ENCODE measurements at regions not wholly inside any gene's neighbourhood (a gene's known extent, or its start where the extent isn't known, plus 50 kb on each side); places are given as distances from the start of the nearest gene placed in this dataset.
"Not testable (repeated sequence)": the region's sequence is repeated elsewhere in the genome, so short reads cannot be mapped to it uniquely, and the experiment has no call there.

- no peak for DNase-seq
Measured at GRCh38 chr12:25615119-25615518, 62.0 kb upstream of the LMNTD1 start.

DNA sequence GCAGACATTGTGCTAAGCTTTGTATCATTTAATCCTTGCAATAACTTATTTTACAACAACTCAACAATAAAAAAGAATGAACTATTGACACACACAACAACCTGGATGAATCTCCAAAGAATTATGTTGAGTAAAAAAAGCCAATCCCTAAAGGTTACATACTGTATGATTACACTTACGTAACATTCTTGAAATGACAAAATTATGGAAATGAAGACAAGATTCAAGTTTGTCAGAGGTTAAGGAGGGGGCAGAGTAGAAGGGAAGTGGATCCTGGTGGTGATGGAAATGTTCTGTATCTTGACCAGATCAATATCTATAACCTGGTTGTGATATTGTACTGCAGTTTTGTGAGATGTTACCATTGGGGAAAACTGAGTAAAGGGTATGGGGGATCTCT lies 63.2 kb upstream of the LMNTD1 start:
- DNase-seq: no peak

DNA sequence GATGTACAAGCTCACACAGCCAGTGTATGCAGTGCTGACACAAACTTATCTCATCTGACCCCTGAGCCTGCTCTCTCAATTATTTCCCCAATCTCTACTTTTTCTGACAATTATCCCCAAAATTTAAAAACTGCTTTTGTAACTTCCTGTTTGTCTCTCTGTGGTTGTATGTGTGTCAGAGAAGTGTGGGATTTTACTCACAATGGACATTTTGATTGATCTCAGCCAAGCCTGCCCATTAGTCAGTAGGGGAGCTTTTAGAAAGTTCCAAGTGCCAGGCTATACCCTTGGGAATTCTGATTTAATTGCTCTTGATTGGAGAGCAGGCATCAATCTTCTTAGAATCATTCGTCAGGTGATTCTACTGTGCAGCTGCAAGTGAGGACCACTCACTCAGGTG lies 64.9 kb upstream of the LMNTD1 start:
- no peak for DNase-seq

GRCh38 chr12:25623816-25624215 lies 70.7 kb upstream of the LMNTD1 start:
- DNase-seq: no peak

- no peak for DNase-seq
Measured at GRCh38 chr12:25625146-25625545, 72.1 kb upstream of the LMNTD1 start.

- no peak for DNase-seq
Measured at GRCh38 chr12:25629341-25629740, 76.3 kb upstream of the LMNTD1 start.

DNA sequence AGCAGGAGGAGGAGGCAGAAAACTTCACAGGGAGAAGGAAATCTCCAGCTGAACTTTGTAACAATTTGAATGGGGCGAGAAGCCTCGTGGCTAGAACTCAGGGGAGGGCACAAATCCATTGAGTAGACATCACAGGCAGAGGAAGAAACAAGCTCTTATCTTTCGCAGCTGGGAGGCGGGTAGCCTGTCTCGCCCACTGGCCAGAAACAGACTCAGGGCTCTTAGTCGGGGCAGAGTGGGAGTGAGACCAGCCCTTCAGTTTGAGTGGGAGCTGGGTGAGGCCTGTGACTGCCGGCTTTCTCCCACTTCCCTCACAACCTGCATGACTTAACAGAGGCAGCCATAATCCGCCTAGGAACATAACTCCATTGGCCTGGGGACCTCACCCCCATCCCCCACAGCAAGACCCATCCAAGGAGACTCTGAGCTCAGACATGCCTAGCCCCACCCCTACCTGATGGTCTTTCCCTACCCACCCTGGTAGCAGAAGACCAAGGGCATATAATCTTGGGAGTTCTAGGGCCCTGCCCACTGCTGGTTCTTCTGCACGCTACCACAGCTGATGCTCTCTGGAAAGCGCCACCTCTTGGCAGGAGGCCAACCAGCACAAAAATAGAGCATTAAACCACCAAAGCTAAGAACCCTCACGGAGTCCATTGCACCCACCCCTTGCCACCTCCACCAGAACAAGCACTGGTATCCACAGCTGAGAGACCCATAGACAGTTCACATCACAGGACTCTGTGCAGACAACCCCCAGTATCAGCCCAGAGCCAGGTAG lies 77.8 kb upstream of the LMNTD1 start:
- not testable (repeated sequence) for DNase-seq

GRCh38 chr12:25633149-25633548 lies 80.1 kb upstream of the LMNTD1 start:
- not testable (repeated sequence) for DNase-seq

- DNase-seq: no peak
Measured at GRCh38 chr12:25637752-25638151, 84.7 kb upstream of the LMNTD1 start.

GRCh38 chr12:25639406-25639805 lies 86.3 kb upstream of the LMNTD1 start:
- no peak for DNase-seq

GRCh38 chr12:25644979-25645378 lies 91.9 kb upstream of the LMNTD1 start:
- no peak for DNase-seq

DNA sequence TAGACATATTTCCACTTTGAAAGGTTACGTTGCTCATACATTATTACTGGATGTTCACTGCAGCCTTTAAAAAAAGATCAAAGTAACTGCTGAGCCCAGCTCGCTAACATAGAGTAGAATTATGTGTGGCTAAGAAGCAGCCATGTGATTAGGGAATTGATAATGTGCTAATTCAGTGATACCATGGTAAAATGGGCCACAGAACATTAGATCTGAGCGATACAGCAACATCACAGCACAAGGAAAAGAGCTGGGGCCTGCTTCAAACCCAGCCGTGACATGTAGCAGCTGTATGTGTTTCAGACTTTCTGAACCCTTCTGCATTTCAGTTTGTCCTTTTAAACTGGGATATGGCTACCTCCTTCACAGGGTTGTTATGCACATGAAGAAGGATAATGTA lies 92.3 kb upstream of the LMNTD1 start:
- no peak for DNase-seq

DNA sequence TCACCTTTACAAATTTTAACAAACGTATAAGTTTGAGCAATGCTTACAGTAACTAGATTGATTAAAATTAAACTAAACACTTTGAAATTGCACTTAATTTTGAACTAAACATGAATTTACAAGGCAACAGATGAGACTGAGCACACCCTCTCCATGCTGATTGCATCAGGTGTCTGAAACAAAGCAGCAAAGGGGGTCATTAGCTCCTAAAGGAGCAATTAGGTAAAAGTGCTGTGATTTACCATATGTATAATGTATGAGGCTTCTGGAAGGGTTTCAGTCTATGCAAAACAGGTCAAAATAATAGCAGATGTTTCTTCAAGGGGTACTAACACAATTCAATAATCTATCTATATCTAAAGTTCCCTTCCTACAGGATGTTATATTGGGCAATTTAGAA lies 98.8 kb upstream of the LMNTD1 start:
- DNase-seq: peak; percentile 76

DNA sequence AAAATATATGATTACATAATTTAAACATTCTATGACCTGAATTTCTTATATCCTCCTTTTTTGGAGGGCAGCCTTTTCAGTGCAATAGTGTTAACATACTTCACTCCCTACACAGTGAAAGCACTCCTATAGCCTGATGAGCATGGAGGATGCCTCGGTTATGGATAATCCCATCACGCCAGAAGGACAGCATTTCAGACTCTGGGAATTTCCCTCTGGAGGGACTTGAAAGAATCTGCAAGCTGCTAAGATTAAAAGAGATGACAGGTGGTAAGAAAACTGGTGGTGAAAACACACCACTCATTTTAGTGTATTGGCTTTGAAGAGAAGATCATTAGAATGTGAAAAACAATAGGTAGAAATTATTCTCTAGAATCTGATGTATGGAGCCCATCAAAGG lies 99.3 kb upstream of the LMNTD1 start:
- DNase-seq: peak; percentile 90

DNA sequence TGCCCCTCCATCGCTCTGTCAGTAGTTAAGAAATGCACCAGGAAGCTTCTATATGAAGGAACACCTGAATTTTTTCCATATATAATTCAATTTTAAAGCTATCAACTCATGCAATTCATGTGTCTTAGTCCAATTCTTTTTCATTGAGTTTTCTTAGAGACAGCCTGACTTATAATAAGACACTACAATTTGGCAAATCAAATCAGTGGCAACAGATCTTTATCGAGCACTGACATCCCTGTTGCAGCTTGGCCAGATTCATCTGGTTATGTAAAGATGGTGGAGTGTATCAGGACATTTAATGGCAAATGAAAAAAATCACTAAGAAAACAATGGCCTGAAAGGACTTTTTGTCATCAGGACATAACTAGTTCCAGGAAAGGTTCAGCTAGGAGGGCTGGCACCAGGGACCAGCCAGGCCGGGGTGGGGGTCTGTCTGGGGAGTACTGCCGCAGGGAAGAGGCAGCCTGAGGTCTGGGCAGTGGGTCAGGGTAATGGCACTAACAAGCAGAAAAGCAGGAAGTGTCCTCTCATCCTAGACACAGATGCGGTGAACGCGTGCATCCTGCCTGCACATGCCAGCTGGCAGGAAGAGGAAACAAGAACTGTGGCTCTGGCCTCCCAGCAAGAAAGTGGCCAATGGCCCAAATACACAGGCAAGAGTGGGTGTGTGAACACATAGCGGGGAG lies 100.5 kb upstream of the LMNTD1 start:
- DNase-seq: no peak

- no peak for DNase-seq
Measured at GRCh38 chr12:25655702-25656101, 102.6 kb upstream of the LMNTD1 start.

GRCh38 chr12:25659621-25660020 lies 106.5 kb upstream of the LMNTD1 start:
- DNase-seq: no peak

DNA sequence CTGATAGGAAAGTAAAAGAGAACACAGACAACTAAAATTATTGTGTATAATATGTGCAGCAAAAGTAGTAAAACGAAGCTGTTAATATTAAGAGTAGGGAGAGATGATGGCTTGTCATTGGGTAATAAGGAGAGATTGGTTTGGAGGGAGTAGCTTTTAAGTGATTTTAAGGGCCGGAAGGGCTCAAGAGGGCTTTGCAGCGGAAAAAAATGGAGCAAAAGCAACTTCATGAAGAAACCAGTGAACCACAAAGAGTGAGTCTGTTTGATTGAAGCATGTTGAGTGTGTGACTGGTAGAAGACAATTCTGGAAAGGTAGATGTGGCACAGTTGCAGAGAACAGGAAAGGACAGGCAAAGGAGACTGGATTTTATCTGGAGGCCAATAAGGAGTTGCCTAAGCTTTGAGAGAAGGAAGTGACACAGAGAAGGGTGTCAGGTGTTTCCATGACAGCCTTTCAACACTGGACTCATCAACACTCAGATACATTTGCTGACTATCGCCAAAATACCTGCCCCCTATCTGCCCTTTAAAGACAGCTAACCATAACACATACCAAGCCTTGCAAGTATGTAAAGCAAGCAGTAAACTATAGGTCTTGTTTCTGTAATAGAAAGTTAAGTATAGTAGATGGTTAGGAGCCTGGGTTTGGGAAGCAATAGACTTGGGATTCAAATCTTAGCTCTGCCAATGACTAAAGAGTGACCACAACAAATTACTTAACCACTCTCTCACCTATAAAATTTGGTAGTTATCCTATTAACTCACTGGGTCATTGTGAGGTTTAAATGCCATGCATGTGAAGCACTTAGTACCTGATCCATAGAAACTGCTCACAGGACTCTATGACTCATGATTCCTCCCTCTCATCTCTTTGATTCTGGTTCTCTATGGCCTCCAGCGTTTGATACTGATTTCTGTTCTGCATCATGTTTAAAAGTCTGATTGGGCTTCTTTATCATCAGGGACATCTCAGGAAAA lies 117.3 kb upstream of the LMNTD1 start:
- DNase-seq: no peak

DNA sequence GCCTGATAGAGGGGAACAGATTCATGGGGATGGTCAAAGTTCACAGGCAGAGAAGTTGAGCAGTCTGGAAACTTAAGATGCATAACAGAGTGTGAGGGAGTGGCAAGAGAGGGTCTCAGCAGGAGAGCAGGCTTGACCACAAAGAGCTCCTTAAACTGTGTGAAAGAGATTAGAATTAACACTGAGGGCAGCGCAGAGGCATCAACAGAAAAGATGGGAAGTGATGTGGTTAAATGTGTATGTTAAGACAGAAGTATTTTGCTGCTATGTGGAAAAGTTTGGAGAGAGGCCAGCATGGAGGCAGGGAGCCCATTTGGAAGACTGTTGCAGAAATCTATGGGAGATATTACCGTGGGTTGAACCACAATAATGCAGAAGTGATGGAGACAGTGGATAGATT lies 122.7 kb upstream of the LMNTD1 start:
- DNase-seq: no peak

DNA sequence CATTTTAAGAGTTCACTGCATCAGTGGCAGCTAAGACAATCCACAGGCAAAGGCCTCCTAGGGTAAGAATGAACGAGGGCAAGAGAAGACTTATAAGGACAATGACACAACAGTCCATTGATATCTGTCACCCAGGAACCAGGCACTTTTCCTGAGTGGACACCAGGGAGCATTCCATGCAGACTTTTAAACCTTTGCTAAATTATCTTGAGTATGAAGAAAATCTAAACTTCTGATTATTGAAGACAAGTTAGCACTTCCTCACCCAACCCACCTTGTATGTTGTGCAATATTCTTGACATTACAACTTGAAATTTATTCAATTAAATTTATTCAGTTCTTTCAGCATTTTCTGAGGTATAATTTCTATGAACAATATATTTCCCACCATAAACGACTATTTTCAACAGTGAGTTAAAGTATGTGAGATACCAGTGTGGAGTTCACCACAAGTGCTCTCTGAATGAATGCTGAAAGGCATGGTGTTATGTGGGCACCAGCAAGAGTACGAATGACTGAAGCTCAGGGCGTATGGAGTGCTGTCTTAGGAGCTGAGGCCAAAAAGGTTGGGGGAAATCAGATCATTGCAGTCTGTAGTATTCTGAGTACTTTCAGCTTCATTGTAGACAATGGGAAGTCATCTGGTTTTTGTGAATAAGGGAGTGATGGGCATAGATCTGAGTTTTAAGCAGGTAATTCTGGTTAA lies 124.3 kb upstream of the LMNTD1 start:
- no peak for DNase-seq

DNA sequence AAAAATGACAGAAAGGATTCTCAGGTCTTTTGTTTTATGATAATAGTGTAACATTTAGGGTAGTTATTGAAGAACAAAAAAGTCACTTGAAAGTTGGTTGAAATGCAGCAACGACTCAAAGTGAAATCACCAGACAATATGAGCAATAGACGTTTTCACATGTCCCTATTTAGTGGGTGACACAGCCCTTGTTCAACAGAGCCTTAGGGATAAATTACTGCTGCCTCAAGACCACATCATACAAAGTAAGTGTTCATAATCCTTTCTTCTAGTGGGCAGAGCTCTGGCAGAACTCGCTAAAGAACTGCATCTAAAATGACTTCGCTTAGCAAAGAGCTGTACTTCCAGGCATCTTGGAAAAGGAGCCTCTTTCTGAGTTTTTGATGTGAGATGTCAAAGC lies 128.5 kb upstream of the LMNTD1 start:
- no peak for DNase-seq

DNA sequence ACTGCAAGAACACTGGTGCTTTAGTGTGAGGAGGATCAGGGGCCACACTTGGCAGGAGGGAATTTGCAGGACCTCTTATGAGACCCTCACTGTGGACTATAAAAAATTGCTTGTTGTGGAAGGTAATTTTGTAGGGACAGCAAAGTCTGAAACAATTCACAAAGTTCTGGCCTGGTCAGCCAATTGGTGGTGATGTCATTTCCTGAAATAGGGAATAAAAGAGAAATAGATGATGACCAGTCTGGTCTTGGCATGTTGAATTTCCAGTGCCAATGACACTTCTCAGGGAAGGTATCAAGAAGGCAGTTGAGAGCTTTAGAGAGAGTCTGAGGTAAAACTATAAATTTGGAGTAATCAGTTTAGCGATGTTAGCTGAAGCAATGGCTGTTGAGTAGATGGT lies 129.3 kb upstream of the LMNTD1 start:
- DNase-seq: no peak

DNA sequence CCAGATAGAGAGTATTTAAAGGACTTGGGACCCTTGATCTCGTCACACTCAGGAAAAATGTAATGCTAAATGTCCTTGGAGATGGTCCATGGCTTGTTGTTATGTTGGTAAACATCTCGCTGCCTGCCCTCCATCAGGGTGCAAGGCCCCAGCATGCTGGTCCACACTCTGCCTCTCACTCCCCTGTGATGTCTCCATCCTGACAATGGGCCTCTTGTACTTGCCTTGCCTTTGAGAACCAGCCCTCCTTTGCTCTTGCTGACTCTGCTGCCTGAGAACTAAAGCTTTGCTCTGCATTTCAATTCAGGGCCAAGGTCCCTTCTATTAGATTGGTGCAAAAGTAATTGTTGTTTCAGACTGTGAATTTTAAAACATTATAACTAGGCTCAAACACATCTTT lies 131.0 kb upstream of the LMNTD1 start:
- DNase-seq: no peak
